A673 (cell line): ENCODE measurements at regions not wholly inside any gene's neighbourhood (a gene's known extent, or its start where the extent isn't known, plus 50 kb on each side); places are given as distances from the start of the nearest gene placed in this dataset.

Experiments
- BruUV-seq: library from RNA; stranded (reverse); fragments of 400-500 nt; replicated peaks from 2 replicates; lab custom pipeline; 2021; lab: Mats Ljungman, UMichigan
- CTCF ChIA-PET: fragments of 300-600 bp; sonication (Branson Sonifier 250); formaldehyde crosslinking; loops from one replicate; lab custom pipeline; 2022; ENCODE audit warnings: antibody characterized with exemption; lab: Charles Lee
- POLR2A ChIA-PET: fragments of 300-600 bp; sonication (Branson Sonifier 250); formaldehyde crosslinking; loops from one replicate; lab custom pipeline; 2022; ENCODE audit warnings: antibody characterized with exemption; ENCODE audit not compliant: low non-redundant PET; lab: Charles Lee
- DNase-seq: peaks from one replicate; pipeline ENCODE4 v3.0.0-alpha.2; 2015; ENCODE audit warnings: low spot score
- H3K27ac ChIP-seq: fragments of 200-600 bp; sonication (generic); 2 replicates; pipeline ENCODE4 v1.5.1; 2016; ENCODE audit warnings: mixed run types, low read depth, mild to moderate bottlenecking, mixed read lengths, antibody characterized with exemption, low read length; ENCODE audit not compliant: poor library complexity, severe bottlenecking
- H3K27me3 ChIP-seq: fragments of 200-600 bp; sonication (generic); replicated peaks from 2 replicates; pipeline ENCODE4 v1.6.1; 2017; ENCODE audit warnings: mixed run types, low read depth, mild to moderate bottlenecking, mixed read lengths, antibody characterized with exemption, low read length; ENCODE audit not compliant: insufficient read depth, poor library complexity
- H3K36me3 ChIP-seq: fragments of 200-600 bp; sonication (generic); 2 replicates; pipeline ENCODE4 v1.6.1; 2016; ENCODE audit warnings: mixed run types, mild to moderate bottlenecking, mixed read lengths, antibody characterized with exemption, low read length; ENCODE audit not compliant: insufficient read depth, poor library complexity, severe bottlenecking
- H3K4me1 ChIP-seq: fragments of 200-600 bp; sonication (generic); 2 replicates; pipeline ENCODE4 v1.6.1; 2017; ENCODE audit warnings: mixed run types, mild to moderate bottlenecking, mixed read lengths, antibody characterized with exemption, low read length; ENCODE audit not compliant: insufficient read depth, poor library complexity, severe bottlenecking
- H3K4me3 ChIP-seq: fragments of 200-600 bp; sonication (generic); 2 replicates; pipeline ENCODE4 v1.5.1; 2016; ENCODE audit warnings: low read depth, mixed run types, mild to moderate bottlenecking, mixed read lengths, low read length; ENCODE audit not compliant: poor library complexity, severe bottlenecking
- H3K9me3 ChIP-seq: fragments of 200-600 bp; sonication (generic); 2 replicates; pipeline ENCODE4 v1.6.1; 2016; ENCODE audit warnings: mixed run types, low read depth, mild to moderate bottlenecking, mixed read lengths, antibody characterized with exemption, low read length; ENCODE audit not compliant: poor library complexity, severe bottlenecking
- EZH2 ChIP-seq: fragments of 200-600 bp; sonication (generic); IDR thresholded peaks from 2 replicates; pipeline ENCODE4 v1.6.1; 2017; ENCODE audit warnings: borderline replicate concordance, low read depth, mild to moderate bottlenecking, mixed read lengths, antibody characterized with exemption, low read length; ENCODE audit not compliant: poor library complexity, severe bottlenecking
- intact Hi-C: fragments of 100-400 bp; cut with micrococcal nuclease; formaldehyde crosslinking; loops from one replicate; pipeline ENCODE4 v1.10.0; 2022; ENCODE audit not compliant: unreplicated experiment
- TF ChIP-seq, protein P1 (sequence below): fragments of 300-800, 200-600 bp; sonication (generic); conservative IDR thresholded peaks from 2 replicates; pipeline ENCODE4 v1.5.1; 2017; ENCODE audit warnings: low read depth, mild to moderate bottlenecking, antibody characterized with exemption, low read length, moderate library complexity, mixed read lengths

DNA sequence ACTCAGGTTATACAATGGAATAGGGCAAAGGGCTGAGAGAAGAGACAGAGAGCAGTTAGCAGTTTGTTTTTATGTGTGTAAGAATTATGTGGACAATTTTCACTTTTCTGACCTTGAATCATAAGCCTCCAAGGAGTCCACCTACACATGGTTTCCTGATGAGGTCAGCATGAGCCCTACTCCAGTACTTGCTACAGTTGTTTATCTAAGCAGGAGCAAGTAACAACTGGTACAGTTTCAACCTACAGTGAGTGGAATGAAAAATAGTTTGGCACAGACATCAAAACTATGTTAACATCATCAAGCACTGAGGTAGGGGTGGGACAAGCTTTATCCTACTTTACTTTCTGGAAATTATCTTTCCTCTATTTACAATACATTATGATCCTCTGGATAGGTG lies 426.7 kb upstream of the ID4 start:
- H3K4me3 ChIP-seq = no peak overlapping the region
- H3K9me3 ChIP-seq = peaks cover 2% of the 10 kb centered on the region
- H3K36me3 ChIP-seq = no peaks in the 10 kb centered on the region
- intact Hi-C loops = no loop called here
- no peak overlapping the region for H3K27ac ChIP-seq
- POLR2A ChIA-PET = no interaction called here
- peaks cover 8% of the 10 kb centered on the region for H3K27me3 ChIP-seq
- CTCF ChIA-PET = no interaction called here
- TF ChIP-seq EZH2 = no peak
- TF ChIP-seq, protein P1, sequence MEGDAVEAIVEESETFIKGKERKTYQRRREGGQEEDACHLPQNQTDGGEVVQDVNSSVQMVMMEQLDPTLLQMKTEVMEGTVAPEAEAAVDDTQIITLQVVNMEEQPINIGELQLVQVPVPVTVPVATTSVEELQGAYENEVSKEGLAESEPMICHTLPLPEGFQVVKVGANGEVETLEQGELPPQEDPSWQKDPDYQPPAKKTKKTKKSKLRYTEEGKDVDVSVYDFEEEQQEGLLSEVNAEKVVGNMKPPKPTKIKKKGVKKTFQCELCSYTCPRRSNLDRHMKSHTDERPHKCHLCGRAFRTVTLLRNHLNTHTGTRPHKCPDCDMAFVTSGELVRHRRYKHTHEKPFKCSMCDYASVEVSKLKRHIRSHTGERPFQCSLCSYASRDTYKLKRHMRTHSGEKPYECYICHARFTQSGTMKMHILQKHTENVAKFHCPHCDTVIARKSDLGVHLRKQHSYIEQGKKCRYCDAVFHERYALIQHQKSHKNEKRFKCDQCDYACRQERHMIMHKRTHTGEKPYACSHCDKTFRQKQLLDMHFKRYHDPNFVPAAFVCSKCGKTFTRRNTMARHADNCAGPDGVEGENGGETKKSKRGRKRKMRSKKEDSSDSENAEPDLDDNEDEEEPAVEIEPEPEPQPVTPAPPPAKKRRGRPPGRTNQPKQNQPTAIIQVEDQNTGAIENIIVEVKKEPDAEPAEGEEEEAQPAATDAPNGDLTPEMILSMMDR = no peak
- no peak for DNase-seq
- H3K4me1 ChIP-seq = peaks cover 13% of the 10 kb centered on the region
- no TSS peak for BruUV-seq

DNA sequence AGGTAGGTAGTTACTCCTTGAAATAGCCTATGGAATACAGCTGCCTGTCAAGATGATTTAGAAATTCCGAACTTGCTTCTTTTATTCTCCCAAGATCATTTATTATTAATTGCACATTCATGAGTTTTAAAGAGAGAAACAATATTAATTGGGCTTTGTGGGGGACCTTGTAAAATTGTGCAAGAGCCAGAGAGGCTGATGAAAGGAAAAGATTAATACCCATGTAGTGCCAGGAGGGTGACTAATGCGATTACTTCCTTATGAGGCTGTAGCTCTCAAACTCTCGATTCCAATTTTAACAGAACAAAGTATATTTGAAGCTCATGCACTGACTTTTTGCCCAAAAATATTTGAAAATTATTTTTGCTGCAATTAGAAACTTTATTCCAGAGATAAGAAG lies 423.8 kb upstream of the ID4 start:
- Histone ChIP-seq H3K27ac (no peak overlapping the region), H3K4me1 (peaks cover 13% of the 10 kb centered on the region), H3K27me3 (peaks cover 8% of the 10 kb centered on the region), H3K36me3 (no peaks in the 10 kb centered on the region), H3K9me3 (no peaks in the 10 kb centered on the region), H3K4me3 (no peak overlapping the region)
- BruUV-seq = no TSS peak
- peak; percentile 77 for DNase-seq
- intact Hi-C loops = no loop called here
- ChIA-PET CTCF (no interaction called here), POLR2A (interaction anchor here (0.7 kb wide), 1 partner anchor 432 kb away, joined by 3 read pairs; no protein-coding TSS in a partner anchor)
- TF ChIP-seq, protein P1 = no peak
- no peak for TF ChIP-seq EZH2

DNA sequence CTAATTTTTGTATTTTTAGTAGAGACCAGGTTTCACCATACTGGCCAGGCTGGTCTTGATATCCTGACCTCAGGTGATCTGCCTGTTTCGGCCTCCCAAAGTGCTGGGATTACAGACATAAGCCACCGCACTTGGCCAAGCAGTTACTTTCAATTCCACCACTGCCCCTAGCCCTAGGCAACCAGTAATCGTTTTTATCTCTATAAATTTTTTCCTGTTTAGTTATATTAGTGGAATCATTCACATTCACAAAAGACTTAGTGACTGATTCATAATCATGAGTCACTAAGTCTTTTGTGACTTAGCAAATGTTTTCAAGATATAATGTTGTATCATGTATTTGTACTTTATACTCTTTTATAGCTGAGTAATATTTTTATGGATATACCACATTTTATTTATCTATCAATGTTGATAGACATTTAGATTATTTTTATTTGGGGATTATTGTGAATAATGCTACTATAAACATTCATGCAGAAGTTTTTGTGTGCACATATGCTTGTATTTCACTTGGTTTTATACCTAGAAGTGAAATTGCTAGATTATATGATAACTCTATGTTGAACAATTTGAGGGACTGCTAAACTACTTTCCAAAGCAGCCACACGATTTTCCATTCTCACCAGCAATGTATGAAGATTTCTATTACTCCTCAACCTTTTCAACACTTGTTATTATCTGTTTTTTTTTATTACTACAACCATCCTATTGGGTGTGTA lies 421.4 kb upstream of the ID4 start:
- CTCF ChIA-PET = no interaction called here
- BruUV-seq = no TSS peak
- H3K36me3 ChIP-seq = no peaks in the 10 kb centered on the region
- peaks cover 13% of the 10 kb centered on the region for H3K4me1 ChIP-seq
- no peak overlapping the region for H3K27ac ChIP-seq
- POLR2A ChIA-PET = no interaction called here
- no peaks in the 10 kb centered on the region for H3K9me3 ChIP-seq
- intact Hi-C loops = no loop called here
- TF ChIP-seq, protein P1 = no peak
- no peak for TF ChIP-seq EZH2
- no peak overlapping the region for H3K4me3 ChIP-seq
- no peak for DNase-seq
- no peaks in the 10 kb centered on the region for H3K27me3 ChIP-seq
